GM21529 (cell line): ENCODE measurements at regions not wholly inside any gene's neighbourhood (a gene's known extent, or its start where the extent isn't known, plus 50 kb on each side); places are given as distances from the start of the nearest gene placed in this dataset.

Source experiments
- ATAC-seq: cut with Tn5 transposase; IDR thresholded peaks from one replicate; pipeline ENCODE4 v1.9.1; 2021; ENCODE audit not compliant: unreplicated experiment

- ATAC-seq = no peak
Measured at GRCh38 chr11:93074352-93074751, 104.9 kb downstream of the MTNR1B start.

GRCh38 chr11:93075782-93076181, 106.3 kb downstream of the MTNR1B start:
- no peak for ATAC-seq

- ATAC-seq = no peak
Measured at GRCh38 chr11:93080146-93080759, 110.8 kb downstream of the MTNR1B start.

GRCh38 chr11:93081694-93082093, 112.2 kb downstream of the MTNR1B start:
- no peak for ATAC-seq

GRCh38 chr11:93082900-93083299, 113.4 kb downstream of the MTNR1B start:
- no peak for ATAC-seq

- ATAC-seq = no peak
Measured at GRCh38 chr11:93084727-93085505, 112.9 kb downstream of the SLC36A4 start.

GRCh38 chr11:93089474-93090102, 108.2 kb downstream of the SLC36A4 start:
- peak; percentile 76 for ATAC-seq
